HepG2 (cell line): ENCODE measurements at regions not wholly inside any gene's neighbourhood (a gene's known extent, or its start where the extent isn't known, plus 50 kb on each side); places are given as distances from the start of the nearest gene placed in this dataset.
"Not testable (repeated sequence)": the region's sequence is repeated elsewhere in the genome, so short reads cannot be mapped to it uniquely, and the experiment has no call there.

ENCODE experiments used
- ATAC-seq: fragments of 200-7000 bp; cut with Tn5 transposase; 3 replicates; pipeline ENCODE4 v1.9.1; 2020; ENCODE audit warnings: mild to moderate bottlenecking, moderate library complexity
- BruUV-seq: library from RNA; stranded (reverse); fragments of 400-500 nt; replicated peaks from 2 replicates; lab custom pipeline; 2021; lab: Mats Ljungman, UMichigan
- CTCF ChIA-PET: fragments of 300-600 bp; formaldehyde crosslinking; extraction: SDS; loops from one replicate; lab custom pipeline; 2021; ENCODE audit warnings: low total read pairs, inconsistent platforms, low intra/inter-chr PET ratio; lab: Yijun Ruan, JAX
- POLR2A ChIA-PET: fragments of 350-600 bp; sonication (Branson Sonifier 250); formaldehyde crosslinking; loops from one replicate; lab custom pipeline; 2020; ENCODE audit warnings: antibody characterized with exemption, inconsistent platforms; lab: Yijun Ruan, JAX
- DNase-seq: peaks from one replicate; pipeline ENCODE4 v3.0.0-alpha.2; 2015; ENCODE audit warnings: low spot score
- FAIRE-seq: peaks from 3 replicates; lab custom pipeline; 2011; peaks lifted over from hg19 to GRCh38; lab: Jason Lieb, UNC
- H2AFZ ChIP-seq: one replicate; pipeline ENCODE4 v1.6.1; 2011; ENCODE audit warnings: low read length, inconsistent platforms
- H3K27ac ChIP-seq: fragments of 300-600 bp; 3 replicates; pipeline ENCODE4 v1.8.0; 2011; ENCODE audit warnings: mixed run types, mild to moderate bottlenecking, mixed read lengths, low read length, inconsistent platforms; ENCODE audit not compliant: insufficient read depth; ENCODE audit errors: extremely low read length
- H3K27me3 ChIP-seq, 2 experiments: fragments of 200-600 bp in 1 of 2; 2 replicates in 1 of 2; 3 replicates in 1 of 2; pipeline versions ENCODE4 v1.6.0 to v1.8.0; 2011; ENCODE audit warnings: low read length in 2 of 2, mild to moderate bottlenecking in 2 of 2, moderate library complexity in 2 of 2, inconsistent platforms in 1 of 2; ENCODE audit not compliant: insufficient read depth in 2 of 2, control insufficient read depth in 1 of 2
- H3K36me3 ChIP-seq, 2 experiments: fragments of 200-600 bp in 1 of 2; replicated peaks in 1 of 2; 2 replicates in 1 of 2; 3 replicates in 1 of 2; pipeline versions ENCODE4 v1.5.1 to v1.8.0; 2011; ENCODE audit warnings: low read length in 2 of 2, inconsistent platforms in 1 of 2; ENCODE audit not compliant: insufficient read depth in 2 of 2, control insufficient read depth in 1 of 2
- H3K4me1 ChIP-seq: 2 replicates; pipeline ENCODE4 v1.5.1; 2012; ENCODE audit warnings: low read length, inconsistent platforms; ENCODE audit not compliant: insufficient read depth
- H3K4me2 ChIP-seq: 2 replicates; pipeline ENCODE4 v1.6.0; 2011; ENCODE audit warnings: low read depth, low read length, inconsistent platforms
- H3K4me3 ChIP-seq, 3 experiments: fragments of 200-600 bp in 1 of 3; sonication (generic), shearing (Covaris generic) in 1 of 3; replicated peaks in 1 of 3; 2 replicates each; pipeline ENCODE4 v1.5.1; 2011 to 2016; ENCODE audit warnings: low read length in 3 of 3, inconsistent platforms in 2 of 3, low read depth in 2 of 3, mild to moderate bottlenecking in 2 of 3, control low read depth in 1 of 3, mixed read lengths in 1 of 3; ENCODE audit not compliant: insufficient read depth in 1 of 3
- H3K79me2 ChIP-seq: one replicate; pipeline ENCODE4 v1.6.1; 2011; ENCODE audit warnings: low read length, inconsistent platforms; ENCODE audit not compliant: insufficient read depth
- H3K9ac ChIP-seq: 2 replicates; pipeline ENCODE4 v1.6.0; 2011; ENCODE audit warnings: mild to moderate bottlenecking, low read depth, low read length, inconsistent platforms; ENCODE audit not compliant: insufficient read depth
- H3K9me3 ChIP-seq: 2 replicates; pipeline ENCODE4 v1.5.1; 2012; ENCODE audit warnings: mild to moderate bottlenecking, low read length
- H4K20me1 ChIP-seq: 2 replicates; pipeline ENCODE4 v1.6.0; 2011; ENCODE audit warnings: inconsistent platforms, mild to moderate bottlenecking, low read length, moderate library complexity; ENCODE audit not compliant: insufficient read depth
- BHLHE40 ChIP-seq: IDR thresholded peaks from 2 replicates; pipeline ENCODE4 v1.6.1; 2011; ENCODE audit warnings: low read length, improper control_type of control experiment
- NRL ChIP-seq: sonication (generic); formaldehyde crosslinking; IDR thresholded peaks from 2 replicates; pipeline ENCODE4 v1.5.0; 2020; ENCODE audit warnings: missing genetic modification reagents, mild to moderate bottlenecking, moderate library complexity, borderline replicate concordance
- TOE1 ChIP-seq: sonication (generic); formaldehyde crosslinking; IDR thresholded peaks from 2 replicates; pipeline ENCODE4 v1.4.0; 2020; ENCODE audit warnings: mild to moderate bottlenecking, missing genetic modification reagents
- ZNF558 ChIP-seq: sonication (generic); formaldehyde crosslinking; IDR thresholded peaks from 2 replicates; pipeline ENCODE4 v1.9.0; 2022; ENCODE audit warnings: mild to moderate bottlenecking, missing genetic modification reagents, borderline replicate concordance
- WGBS: methylation state at CpG from one replicate; pipeline ENCODE4 v1.1.6; 2017; ENCODE audit warnings: low lambda C conversion rate; 5-methylcytosine and 5-hydroxymethylcytosine counted together
- in situ Hi-C: cut with HindIII; loops from 2 replicates; pipeline ENCODE4 v1.10.0; 2017; ENCODE audit warnings: low pct_unique_long_range_greater_than_20kb; ENCODE audit not compliant: extremely low pct_ligation_motif_present
- intact Hi-C: fragments of 100-400 bp; cut with micrococcal nuclease; formaldehyde crosslinking; loops from one replicate; pipeline ENCODE4 v1.10.0; 2022; ENCODE audit not compliant: unreplicated experiment
- TF ChIP-seq, protein P1 (sequence below): sonication (generic); formaldehyde crosslinking; IDR thresholded peaks from 2 replicates; pipeline ENCODE4 v1.4.0; 2020; ENCODE audit warnings: mild to moderate bottlenecking, missing genetic modification reagents, borderline replicate concordance
- TF ChIP-seq, protein P2 (sequence below): sonication (generic); formaldehyde crosslinking; IDR thresholded peaks from 2 replicates; pipeline ENCODE4 v1.4.0; 2020; ENCODE audit warnings: missing genetic modification reagents, mild to moderate bottlenecking, borderline replicate concordance

DNA sequence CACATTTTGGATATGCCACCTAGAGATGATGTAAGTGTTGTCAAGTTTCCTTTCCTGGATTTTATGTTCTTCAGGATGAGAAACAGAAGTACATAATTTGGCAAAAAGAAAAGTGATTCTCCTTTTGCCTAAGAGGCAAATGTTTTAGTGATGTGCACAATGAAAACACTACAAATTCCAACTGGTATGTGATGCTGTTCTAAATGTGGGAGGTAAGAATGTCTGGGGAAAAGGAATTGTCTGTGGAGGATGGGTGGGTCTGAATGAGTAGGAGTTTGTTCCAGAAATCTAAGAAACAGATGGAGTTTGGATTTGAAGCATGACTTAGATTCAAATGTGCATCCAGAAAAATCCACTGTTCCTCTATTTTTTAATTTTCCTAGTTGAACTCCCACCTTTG, 473.6 kb upstream of the SPRY2 start:
- no peak for ATAC-seq
- no peak overlapping the region for H3K4me3 ChIP-seq
- H3K27me3 ChIP-seq = no peaks in the 10 kb centered on the region
- TF ChIP-seq NRL (no peak), ZNF558 (CRISPR knock-in tag) (no peak), BHLHE40 (no peak), TOE1 (CRISPR knock-in tag) (no peak)
- TF ChIP-seq, protein P1, sequence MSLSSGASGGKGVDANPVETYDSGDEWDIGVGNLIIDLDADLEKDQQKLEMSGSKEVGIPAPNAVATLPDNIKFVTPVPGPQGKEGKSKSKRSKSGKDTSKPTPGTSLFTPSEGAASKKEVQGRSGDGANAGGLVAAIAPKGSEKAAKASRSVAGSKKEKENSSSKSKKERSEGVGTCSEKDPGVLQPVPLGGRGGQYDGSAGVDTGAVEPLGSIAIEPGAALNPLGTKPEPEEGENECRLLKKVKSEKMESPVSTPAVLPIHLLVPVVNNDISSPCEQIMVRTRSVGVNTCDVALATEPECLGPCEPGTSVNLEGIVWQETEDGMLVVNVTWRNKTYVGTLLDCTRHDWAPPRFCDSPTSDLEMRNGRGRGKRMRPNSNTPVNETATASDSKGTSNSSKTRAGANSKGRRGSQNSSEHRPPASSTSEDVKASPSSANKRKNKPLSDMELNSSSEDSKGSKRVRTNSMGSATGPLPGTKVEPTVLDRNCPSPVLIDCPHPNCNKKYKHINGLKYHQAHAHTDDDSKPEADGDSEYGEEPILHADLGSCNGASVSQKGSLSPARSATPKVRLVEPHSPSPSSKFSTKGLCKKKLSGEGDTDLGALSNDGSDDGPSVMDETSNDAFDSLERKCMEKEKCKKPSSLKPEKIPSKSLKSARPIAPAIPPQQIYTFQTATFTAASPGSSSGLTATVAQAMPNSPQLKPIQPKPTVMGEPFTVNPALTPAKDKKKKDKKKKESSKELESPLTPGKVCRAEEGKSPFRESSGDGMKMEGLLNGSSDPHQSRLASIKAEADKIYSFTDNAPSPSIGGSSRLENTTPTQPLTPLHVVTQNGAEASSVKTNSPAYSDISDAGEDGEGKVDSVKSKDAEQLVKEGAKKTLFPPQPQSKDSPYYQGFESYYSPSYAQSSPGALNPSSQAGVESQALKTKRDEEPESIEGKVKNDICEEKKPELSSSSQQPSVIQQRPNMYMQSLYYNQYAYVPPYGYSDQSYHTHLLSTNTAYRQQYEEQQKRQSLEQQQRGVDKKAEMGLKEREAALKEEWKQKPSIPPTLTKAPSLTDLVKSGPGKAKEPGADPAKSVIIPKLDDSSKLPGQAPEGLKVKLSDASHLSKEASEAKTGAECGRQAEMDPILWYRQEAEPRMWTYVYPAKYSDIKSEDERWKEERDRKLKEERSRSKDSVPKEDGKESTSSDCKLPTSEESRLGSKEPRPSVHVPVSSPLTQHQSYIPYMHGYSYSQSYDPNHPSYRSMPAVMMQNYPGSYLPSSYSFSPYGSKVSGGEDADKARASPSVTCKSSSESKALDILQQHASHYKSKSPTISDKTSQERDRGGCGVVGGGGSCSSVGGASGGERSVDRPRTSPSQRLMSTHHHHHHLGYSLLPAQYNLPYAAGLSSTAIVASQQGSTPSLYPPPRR (CRISPR knock-in tag) = no peak
- TF ChIP-seq, protein P2, sequence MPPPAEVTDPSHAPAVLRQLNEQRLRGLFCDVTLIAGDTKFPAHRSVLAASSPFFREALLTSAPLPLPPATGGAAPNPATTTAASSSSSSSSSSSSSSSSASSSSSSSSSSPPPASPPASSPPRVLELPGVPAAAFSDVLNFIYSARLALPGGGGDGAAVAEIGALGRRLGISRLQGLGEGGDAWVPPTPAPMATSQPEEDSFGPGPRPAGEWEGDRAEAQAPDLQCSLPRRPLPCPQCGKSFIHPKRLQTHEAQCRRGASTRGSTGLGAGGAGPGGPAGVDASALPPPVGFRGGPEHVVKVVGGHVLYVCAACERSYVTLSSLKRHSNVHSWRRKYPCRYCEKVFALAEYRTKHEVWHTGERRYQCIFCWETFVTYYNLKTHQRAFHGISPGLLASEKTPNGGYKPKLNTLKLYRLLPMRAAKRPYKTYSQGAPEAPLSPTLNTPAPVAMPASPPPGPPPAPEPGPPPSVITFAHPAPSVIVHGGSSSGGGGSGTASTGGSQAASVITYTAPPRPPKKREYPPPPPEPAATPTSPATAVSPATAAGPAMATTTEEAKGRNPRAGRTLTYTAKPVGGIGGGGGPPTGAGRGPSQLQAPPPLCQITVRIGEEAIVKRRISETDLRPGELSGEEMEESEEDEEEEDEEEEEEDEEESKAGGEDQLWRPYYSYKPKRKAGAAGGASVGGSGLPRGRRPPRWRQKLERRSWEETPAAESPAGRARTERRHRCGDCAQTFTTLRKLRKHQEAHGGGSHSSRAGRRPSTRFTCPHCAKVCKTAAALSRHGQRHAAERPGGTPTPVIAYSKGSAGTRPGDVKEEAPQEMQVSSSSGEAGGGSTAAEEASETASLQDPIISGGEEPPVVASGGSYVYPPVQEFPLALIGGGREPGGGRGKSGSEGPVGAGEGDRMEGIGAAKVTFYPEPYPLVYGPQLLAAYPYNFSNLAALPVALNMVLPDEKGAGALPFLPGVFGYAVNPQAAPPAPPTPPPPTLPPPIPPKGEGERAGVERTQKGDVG (CRISPR knock-in tag) = no peak
- no peaks in the 10 kb centered on the region for H3K4me1 ChIP-seq
- no peak for DNase-seq
- no peak overlapping the region for H2AFZ ChIP-seq
- H3K4me2 ChIP-seq = no peak overlapping the region
- no peaks in the 10 kb centered on the region for H3K36me3 ChIP-seq
- H4K20me1 ChIP-seq = no peaks in the 10 kb centered on the region
- CTCF ChIA-PET = no interaction called here
- BruUV-seq = no TSS peak
- no peak overlapping the region for H3K9ac ChIP-seq
- in situ Hi-C loops = no loop called here
- no peak for FAIRE-seq
- POLR2A ChIA-PET = no interaction called here
- H3K27ac ChIP-seq = no peak overlapping the region
- H3K9me3 ChIP-seq = peaks cover 50% of the 10 kb centered on the region
- H3K79me2 ChIP-seq = no peaks in the 10 kb centered on the region
- intact Hi-C loops = no loop called here

DNA sequence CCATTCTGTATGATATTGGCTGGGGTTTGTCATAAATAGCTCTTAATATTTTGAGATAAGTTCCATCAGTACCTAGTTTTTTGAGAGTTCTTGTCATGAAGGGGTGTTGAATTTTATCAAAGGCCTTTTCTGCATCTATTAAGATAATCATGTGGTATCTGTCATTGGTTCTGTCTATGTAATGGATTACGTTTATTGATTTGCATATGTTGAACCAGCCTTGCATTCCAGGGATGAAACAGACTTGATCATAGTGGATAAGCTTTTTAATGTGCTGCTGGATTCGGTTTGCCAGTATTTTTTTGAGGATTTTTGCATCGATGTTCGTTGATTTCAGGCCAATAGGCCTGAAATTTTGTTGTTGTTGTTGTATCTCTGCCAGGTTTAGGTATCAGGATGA, 469.4 kb upstream of the SPRY2 start:
- FAIRE-seq, CTCF ChIA-PET, H3K9ac ChIP-seq, DNase-seq, H3K4me2 ChIP-seq, ATAC-seq, intact Hi-C loops, H3K79me2 ChIP-seq, H3K4me1 ChIP-seq, in situ Hi-C loops, H3K27me3 ChIP-seq, POLR2A ChIA-PET, H3K27ac ChIP-seq, H3K36me3 ChIP-seq, H4K20me1 ChIP-seq, BruUV-seq, H2AFZ ChIP-seq, H3K4me3 ChIP-seq: not testable (repeated sequence)
- WGBS = 0% methylated on average over 4 of the region's 4 CpGs
- peaks cover 41% of the 10 kb centered on the region for H3K9me3 ChIP-seq
